Right ventricle myocardium inferior (tissue), 1 donor: ENCODE measurements at regions not wholly inside any gene's neighbourhood (a gene's known extent, or its start where the extent isn't known, plus 50 kb on each side); places are given as distances from the start of the nearest gene placed in this dataset.
"Not testable (repeated sequence)": the region's sequence is repeated elsewhere in the genome, so short reads cannot be mapped to it uniquely, and the experiment has no call there.

Source experiments
- ATAC-seq: fragments of 200-7000 bp; cut with Tn5 transposase; one replicate; pipeline ENCODE4 v1.9.1; 2020; ENCODE audit warnings: mild to moderate bottlenecking, moderate library complexity
- DNase-seq: peaks from one replicate; pipeline ENCODE4 v3.0.0; 2021; ENCODE audit errors: missing footprints
- intact Hi-C: fragments of 100-400 bp; cut with DNase I; formaldehyde crosslinking; loops from one replicate; pipeline ENCODE4 v1.11.0; 2022
- donor health status: DM: no; HTN: yes; CAD: no; lungs with severe emphysema.

- ATAC-seq, DNase-seq, intact Hi-C loops: not testable (repeated sequence)
Observed at GRCh38 chr9:39624048-39624447, 268.6 kb downstream of the SPATA31A1 start.

- intact Hi-C loops, DNase-seq, ATAC-seq: not testable (repeated sequence)
Observed at GRCh38 chr9:39632071-39632470, 276.6 kb downstream of the SPATA31A1 start.

- intact Hi-C loops, ATAC-seq: not testable (repeated sequence)
Observed at GRCh38 chr9:39649029-39649428, 293.6 kb downstream of the SPATA31A1 start.

GRCh38 chr9:39656960-39657603 is 301.6 kb downstream of the SPATA31A1 start:
- DNase-seq, ATAC-seq, intact Hi-C loops: not testable (repeated sequence)

More at GRCh38 chr9:39649029-39649428, 293.6 kb downstream of the SPATA31A1 start:
- DNase-seq = not testable (repeated sequence)

- intact Hi-C loops, DNase-seq, ATAC-seq: not testable (repeated sequence)
Observed at GRCh38 chr9:39663020-39663419, 307.6 kb downstream of the SPATA31A1 start.

- intact Hi-C loops, ATAC-seq: not testable (repeated sequence)
Observed at GRCh38 chr9:39663713-39664112, 308.2 kb downstream of the SPATA31A1 start.

GRCh38 chr9:39665020-39665419 is 309.6 kb downstream of the SPATA31A1 start:
- intact Hi-C loops, DNase-seq, ATAC-seq: not testable (repeated sequence)

More at GRCh38 chr9:39663713-39664112, 308.2 kb downstream of the SPATA31A1 start:
- DNase-seq = not testable (repeated sequence)

- ATAC-seq, DNase-seq, intact Hi-C loops: not testable (repeated sequence)
Observed at GRCh38 chr9:39674437-39675210, 319.2 kb downstream of the SPATA31A1 start.

- intact Hi-C loops, DNase-seq, ATAC-seq: not testable (repeated sequence)
Observed at GRCh38 chr9:39675211-39675553, 319.7 kb downstream of the SPATA31A1 start.

GRCh38 chr9:39678534-39679263 is 323.2 kb downstream of the SPATA31A1 start:
- DNase-seq, intact Hi-C loops, ATAC-seq: not testable (repeated sequence)

GRCh38 chr9:39680694-39681401 is 325.4 kb downstream of the SPATA31A1 start:
- DNase-seq, ATAC-seq, intact Hi-C loops: not testable (repeated sequence)

- DNase-seq, intact Hi-C loops, ATAC-seq: not testable (repeated sequence)
Observed at GRCh38 chr9:39728862-39729261, 373.4 kb downstream of the SPATA31A1 start.

GRCh38 chr9:39744898-39745297 is 389.4 kb downstream of the SPATA31A1 start:
- intact Hi-C loops, ATAC-seq, DNase-seq: not testable (repeated sequence)

- ATAC-seq, DNase-seq, intact Hi-C loops: not testable (repeated sequence)
Observed at GRCh38 chr9:39775570-39775969, 420.1 kb downstream of the SPATA31A1 start.

- intact Hi-C loops = not testable (repeated sequence)
- ATAC-seq (peak; percentile 100), DNase-seq (peak; percentile 72)
Observed at GRCh38 chr9:39791356-39791755, 435.9 kb downstream of the SPATA31A1 start.

GRCh38 chr9:39797935-39798334 is 442.5 kb downstream of the SPATA31A1 start:
- ATAC-seq, intact Hi-C loops: not testable (repeated sequence)
- DNase-seq = peak; percentile 39

GRCh38 chr9:39799252-39799651 is 443.8 kb downstream of the SPATA31A1 start:
- ATAC-seq, intact Hi-C loops, DNase-seq: not testable (repeated sequence)

- DNase-seq, intact Hi-C loops, ATAC-seq: not testable (repeated sequence)
Observed at GRCh38 chr9:39802561-39802960, 447.1 kb downstream of the SPATA31A1 start.
